Activated T-cell treated with anti-CD3 and anti-CD28 coated beads, Interleukin-2, amount 50 U/mL, for 48 hours (primary cell): ENCODE measurements at regions not wholly inside any gene's neighbourhood (a gene's known extent, or its start where the extent isn't known, plus 50 kb on each side); places are given as distances from the start of the nearest gene placed in this dataset.

Source experiments
- DNase-seq, 2 experiments: peaks; one replicate each; pipeline ENCODE4 v3.0.0-alpha.2; 2020

- DNase-seq: no peak
These were observed 97.3 kb downstream of the RTP4 start for GRCh38 chr3:187465503-187465902.

- no peak for DNase-seq
These were observed 96.5 kb downstream of the RTP4 start for GRCh38 chr3:187464682-187465081.

- no peak for DNase-seq
These were observed 90.7 kb downstream of the RTP4 start for GRCh38 chr3:187458921-187459320.

GRCh38 chr3:187458383-187458782 lies 90.2 kb downstream of the RTP4 start:
- no peak for DNase-seq

- DNase-seq: no peak
These were observed 88.1 kb downstream of the RTP4 start for GRCh38 chr3:187456250-187456649.

GRCh38 chr3:187454085-187454815 lies 86.1 kb downstream of the RTP4 start:
- no peak for DNase-seq

- DNase-seq: no peak
These were observed 82.4 kb downstream of the RTP4 start for GRCh38 chr3:187450431-187451190.

GRCh38 chr3:187448674-187449073 lies 80.5 kb downstream of the RTP4 start:
- DNase-seq: no peak

GRCh38 chr3:187447737-187448136 lies 79.6 kb downstream of the RTP4 start:
- no peak for DNase-seq

- no peak for DNase-seq
These were observed 77.2 kb downstream of the RTP4 start for GRCh38 chr3:187445356-187445755.

- no peak for DNase-seq
These were observed 66.3 kb downstream of the RTP4 start for GRCh38 chr3:187434524-187434923.

- no peak for DNase-seq
These were observed 62.4 kb downstream of the RTP4 start for GRCh38 chr3:187430576-187430975.
